GM12872 (cell line): ENCODE measurements at regions not wholly inside any gene's neighbourhood (a gene's known extent, or its start where the extent isn't known, plus 50 kb on each side); places are given as distances from the start of the nearest gene placed in this dataset.

Source experiments
- CTCF ChIP-seq: IDR thresholded peaks from 3 replicates; pipeline ENCODE4 v1.5.1; 2011; ENCODE audit warnings: low read depth, mild to moderate bottlenecking, low read length, moderate library complexity; ENCODE audit not compliant: insufficient read depth

DNA sequence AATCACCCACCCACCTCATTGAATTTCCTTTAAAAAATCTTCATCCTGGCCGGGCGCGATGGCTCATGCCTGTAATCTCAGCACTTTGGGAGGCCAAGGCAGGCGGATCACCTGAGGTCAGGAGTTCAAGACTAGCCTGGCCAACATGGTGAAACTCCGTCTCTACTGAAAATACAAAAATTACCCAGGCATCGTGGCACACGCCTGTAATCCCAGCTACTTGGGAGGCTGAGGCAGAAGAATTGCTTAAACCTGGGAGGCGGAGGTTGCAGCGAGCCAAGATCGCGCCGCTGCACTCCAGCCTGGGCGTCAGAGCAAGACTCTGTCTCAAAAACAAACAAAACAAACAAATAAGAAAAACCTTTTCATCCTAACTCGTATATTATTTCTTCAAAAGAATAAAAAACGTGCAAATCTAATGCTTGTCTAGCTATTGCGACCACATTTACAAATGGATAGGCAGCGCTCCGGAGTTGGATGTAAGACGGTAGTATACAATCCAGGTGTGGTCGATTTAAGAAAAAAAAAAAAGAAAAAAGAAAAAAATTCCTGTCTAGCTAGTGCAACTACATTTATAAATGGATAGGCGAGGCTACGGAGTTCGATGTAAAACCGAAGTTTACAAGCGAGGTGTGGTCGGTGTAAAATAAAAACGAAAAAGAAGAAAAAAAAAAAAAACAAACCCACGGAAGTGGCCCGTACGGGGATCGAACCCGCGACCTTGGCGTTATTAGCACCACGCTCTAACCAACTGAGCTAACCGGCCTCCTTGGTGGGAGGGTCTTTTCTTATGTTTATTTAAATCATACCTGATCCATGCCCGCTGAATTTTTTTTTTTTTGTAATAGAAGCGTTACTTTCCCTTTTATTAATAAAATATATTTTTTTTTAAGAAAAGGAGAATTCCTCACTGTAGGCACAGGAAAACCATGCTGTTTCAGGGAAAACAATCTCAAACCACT lies 70.7 kb upstream of the PRSS16 start:
- TF ChIP-seq CTCF = no peak

GRCh38 chr6:27177485-27178406 lies 69.8 kb upstream of the PRSS16 start:
- TF ChIP-seq CTCF = peak; percentile 80

DNA sequence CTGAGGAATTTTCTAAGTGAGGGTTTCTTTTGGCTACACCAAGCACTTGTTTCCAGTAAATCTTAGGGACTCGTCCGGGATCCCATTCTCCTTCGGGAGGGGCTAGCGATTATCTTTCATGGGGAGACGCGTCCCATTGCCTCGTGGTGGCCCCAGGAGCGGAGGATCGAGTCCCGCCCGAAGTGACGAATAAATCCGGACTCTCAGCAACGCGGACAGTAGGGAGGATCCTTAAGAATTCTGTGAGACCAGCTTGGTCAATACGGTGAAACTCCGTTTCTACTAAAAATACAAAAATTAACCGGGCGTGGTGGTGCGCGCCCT lies 69.1 kb upstream of the PRSS16 start:
- no peak for TF ChIP-seq CTCF

GRCh38 chr6:27178860-27179259 lies 68.6 kb upstream of the PRSS16 start:
- TF ChIP-seq CTCF = no peak

GRCh38 chr6:27183060-27183832 lies 64.3 kb upstream of the PRSS16 start:
- no peak for TF ChIP-seq CTCF

- no peak for TF ChIP-seq CTCF
These were observed 60.1 kb upstream of the PRSS16 start for GRCh38 chr6:27187231-27188060.
